SK-N-SH treated with all-trans-retinoic acid at 6 μM for 48 hours (cell line): ENCODE measurements at regions not wholly inside any gene's neighbourhood (a gene's known extent, or its start where the extent isn't known, plus 50 kb on each side); places are given as distances from the start of the nearest gene placed in this dataset.

Source experiments
- ATAC-seq: fragments of 200-7000 bp; cut with Tn5 transposase; 3 replicates; pipeline ENCODE4 v1.9.1; 2020; ENCODE audit warnings: mild to moderate bottlenecking, moderate library complexity
- ARNTL ChIP-seq: fragments of 450-650 bp; formaldehyde crosslinking; IDR thresholded peaks from 2 replicates; pipeline ENCODE4 v1.5.0; 2020; ENCODE audit warnings: low read depth, mild to moderate bottlenecking, moderate library complexity, borderline replicate concordance
- BACH2 ChIP-seq: fragments of 250-450 bp; sonication (Bioruptor Pico); IDR thresholded peaks from 2 replicates; pipeline ENCODE4 v1.9.0; 2021; ENCODE audit warnings: mild to moderate bottlenecking, borderline replicate concordance
- CREB5 ChIP-seq: fragments of 250-450 bp; sonication (Bioruptor Pico); IDR thresholded peaks from 2 replicates; pipeline ENCODE4 v1.5.1; 2020; ENCODE audit warnings: low read depth, mild to moderate bottlenecking, moderate library complexity
- CSDC2 ChIP-seq: fragments of 250-450 bp; sonication (Bioruptor Pico); IDR thresholded peaks from 2 replicates; pipeline ENCODE4 v1.5.0; 2020; ENCODE audit warnings: mild to moderate bottlenecking, moderate library complexity
- CSRNP3 ChIP-seq: fragments of 250-450 bp; sonication (Bioruptor Pico); IDR thresholded peaks from 2 replicates; pipeline ENCODE4 v1.5.1; 2021; ENCODE audit warnings: mild to moderate bottlenecking, moderate library complexity
- ESRRG ChIP-seq: fragments of 250-450 bp; sonication (Bioruptor Pico); IDR thresholded peaks from 2 replicates; pipeline ENCODE4 v1.6.1; 2021; ENCODE audit warnings: mild to moderate bottlenecking
- GLIS3 ChIP-seq: fragments of 250-450 bp; sonication (Bioruptor Pico); IDR thresholded peaks from 2 replicates; pipeline ENCODE4 v1.5.0; 2020; ENCODE audit warnings: mild to moderate bottlenecking, moderate library complexity
- ISL1 ChIP-seq: fragments of 250-450 bp; sonication (Bioruptor Pico); IDR thresholded peaks from 2 replicates; pipeline ENCODE4 v2.1.2; 2022; ENCODE audit warnings: mild to moderate bottlenecking, moderate library complexity
- OSR1 ChIP-seq: fragments of 250-450 bp; sonication (Bioruptor Pico); IDR thresholded peaks from 2 replicates; pipeline ENCODE4 v1.8.0; 2022; ENCODE audit warnings: moderate library complexity, mild to moderate bottlenecking, inconsistent platforms
- PATZ1 ChIP-seq: fragments of 250-450 bp; sonication (Bioruptor Pico); IDR thresholded peaks from 2 replicates; pipeline ENCODE4 v1.8.0; 2020; ENCODE audit warnings: mild to moderate bottlenecking, moderate library complexity, borderline replicate concordance
- POU6F1 ChIP-seq: fragments of 250-450 bp; sonication (Bioruptor Pico); IDR thresholded peaks from 2 replicates; pipeline ENCODE4 v1.8.0; 2021; ENCODE audit warnings: low read depth, mild to moderate bottlenecking, moderate library complexity, borderline replicate concordance
- RARB ChIP-seq: fragments of 250-450 bp; sonication (Bioruptor Pico); IDR thresholded peaks from 2 replicates; pipeline ENCODE4 v1.8.0; 2021; ENCODE audit warnings: mild to moderate bottlenecking, moderate library complexity
- SNAI2 ChIP-seq: fragments of 250-450 bp; sonication (Bioruptor Pico); IDR thresholded peaks from 2 replicates; pipeline ENCODE4 v1.5.0; 2020; ENCODE audit warnings: mild to moderate bottlenecking, moderate library complexity
- TCF4 ChIP-seq: fragments of 250-450 bp; sonication (Bioruptor Pico); IDR thresholded peaks from 2 replicates; pipeline ENCODE4 v1.8.0; 2021; ENCODE audit warnings: mild to moderate bottlenecking, moderate library complexity, borderline replicate concordance
- TOX ChIP-seq: fragments of 250-450 bp; sonication (Bioruptor Pico); IDR thresholded peaks from 2 replicates; pipeline ENCODE4 v1.8.0; 2021; ENCODE audit warnings: mild to moderate bottlenecking, moderate library complexity, borderline replicate concordance
- TSHZ2 ChIP-seq: fragments of 250-450 bp; sonication (Bioruptor Pico); IDR thresholded peaks from 2 replicates; pipeline ENCODE4 v1.5.0; 2020; ENCODE audit warnings: mild to moderate bottlenecking, moderate library complexity
- ZC3H10 ChIP-seq: fragments of 250-450 bp; sonication (Bioruptor Pico); IDR thresholded peaks from 2 replicates; pipeline ENCODE4 v1.5.1; 2021; ENCODE audit warnings: mild to moderate bottlenecking, moderate library complexity
- ZFP3 ChIP-seq: fragments of 250-450 bp; sonication (Bioruptor Pico); IDR thresholded peaks from 2 replicates; pipeline ENCODE4 v1.5.0; 2020; ENCODE audit warnings: mild to moderate bottlenecking, moderate library complexity
- ZFP30 ChIP-seq: fragments of 450-650 bp; formaldehyde crosslinking; IDR thresholded peaks from 2 replicates; pipeline ENCODE4 v1.5.0; 2022; ENCODE audit warnings: mild to moderate bottlenecking, moderate library complexity
- ZNF565 ChIP-seq: fragments of 450-650 bp; formaldehyde crosslinking; conservative IDR thresholded peaks from 2 replicates; pipeline ENCODE4 v1.5.0; 2020; ENCODE audit warnings: low read depth, mild to moderate bottlenecking, moderate library complexity
- ZNF70 ChIP-seq: fragments of 450-650 bp; formaldehyde crosslinking; IDR thresholded peaks from 2 replicates; pipeline ENCODE4 v1.5.0; 2020; ENCODE audit warnings: mild to moderate bottlenecking, moderate library complexity
- ZNF8 ChIP-seq: fragments of 450-650 bp; formaldehyde crosslinking; IDR thresholded peaks from 2 replicates; pipeline ENCODE4 v1.5.0; 2020; ENCODE audit warnings: mild to moderate bottlenecking, moderate library complexity

- TF ChIP-seq ZC3H10 (CRISPR knock-in tag) (no peak), CSRNP3 (no peak), ARNTL (no peak), ZFP30 (CRISPR knock-in tag) (no peak), ZNF565 (CRISPR knock-in tag) (no peak), TOX (CRISPR knock-in tag) (no peak), ZNF8 (no peak), ESRRG (CRISPR knock-in tag) (no peak), TCF4 (CRISPR knock-in tag) (no peak), GLIS3 (CRISPR knock-in tag) (no peak), OSR1 (no peak), CREB5 (no peak), SNAI2 (CRISPR knock-in tag) (no peak), CSDC2 (CRISPR knock-in tag) (no peak), TSHZ2 (no peak), BACH2 (no peak), RARB (CRISPR knock-in tag) (no peak), ZNF70 (CRISPR knock-in tag) (no peak), ZFP3 (CRISPR knock-in tag) (no peak), POU6F1 (CRISPR knock-in tag) (no peak)
- ATAC-seq: no peak
Measured at GRCh38 chr1:55685560-55685959, 470.4 kb upstream of the USP24 start.

GRCh38 chr1:55684131-55684650 lies 469.0 kb upstream of the USP24 start:
- ATAC-seq: no peak
- TF ChIP-seq ARNTL (no peak), ZC3H10 (CRISPR knock-in tag) (no peak), ZFP30 (CRISPR knock-in tag) (no peak), ZNF565 (CRISPR knock-in tag) (no peak)

GRCh38 chr1:55682198-55682597 lies 467.0 kb upstream of the USP24 start:
- no peak for TF ChIP-seq PATZ1 (CRISPR knock-in tag)
- TF ChIP-seq TSHZ2: no peak
- no peak for TF ChIP-seq ZNF8
- TF ChIP-seq OSR1: no peak
- no peak for TF ChIP-seq BACH2
- no peak for TF ChIP-seq ZNF70 (CRISPR knock-in tag)
- no peak for TF ChIP-seq POU6F1 (CRISPR knock-in tag)
- TF ChIP-seq SNAI2 (CRISPR knock-in tag): no peak
- no peak for TF ChIP-seq ZNF565 (CRISPR knock-in tag)
- no peak for TF ChIP-seq CSRNP3
- no peak for TF ChIP-seq ISL1 (CRISPR knock-in tag)
- ATAC-seq: no peak
